ENCODE measurements at regions not wholly inside any gene's neighbourhood (a gene's known extent, or its start where the extent isn't known, plus 50 kb on each side); places are given as distances from the start of the nearest gene placed in this dataset.

DNA sequence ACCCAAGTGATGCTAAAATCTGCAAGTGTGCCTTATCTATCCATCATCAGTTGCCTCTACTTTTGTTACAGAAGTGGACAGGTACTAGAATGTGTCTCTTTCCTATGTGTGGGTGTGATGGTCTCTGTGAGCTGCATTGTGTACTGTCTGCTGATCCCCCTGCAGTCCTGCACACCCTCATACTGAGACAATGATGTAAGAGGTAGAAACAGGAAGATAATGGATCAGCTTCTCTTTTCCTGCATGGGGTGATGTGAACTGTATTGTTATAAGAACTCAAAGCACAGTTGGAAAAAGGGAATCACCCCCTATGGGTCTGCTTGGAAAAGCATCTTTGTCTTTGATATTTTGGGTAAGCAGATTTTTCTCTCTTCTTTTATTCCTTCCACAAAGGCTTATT is 537.6 kb upstream of the CDH2 start:
- DNase-seq (ENCODE audit: low spot score) = no peak
- TF ChIP-seq, protein P1, sequence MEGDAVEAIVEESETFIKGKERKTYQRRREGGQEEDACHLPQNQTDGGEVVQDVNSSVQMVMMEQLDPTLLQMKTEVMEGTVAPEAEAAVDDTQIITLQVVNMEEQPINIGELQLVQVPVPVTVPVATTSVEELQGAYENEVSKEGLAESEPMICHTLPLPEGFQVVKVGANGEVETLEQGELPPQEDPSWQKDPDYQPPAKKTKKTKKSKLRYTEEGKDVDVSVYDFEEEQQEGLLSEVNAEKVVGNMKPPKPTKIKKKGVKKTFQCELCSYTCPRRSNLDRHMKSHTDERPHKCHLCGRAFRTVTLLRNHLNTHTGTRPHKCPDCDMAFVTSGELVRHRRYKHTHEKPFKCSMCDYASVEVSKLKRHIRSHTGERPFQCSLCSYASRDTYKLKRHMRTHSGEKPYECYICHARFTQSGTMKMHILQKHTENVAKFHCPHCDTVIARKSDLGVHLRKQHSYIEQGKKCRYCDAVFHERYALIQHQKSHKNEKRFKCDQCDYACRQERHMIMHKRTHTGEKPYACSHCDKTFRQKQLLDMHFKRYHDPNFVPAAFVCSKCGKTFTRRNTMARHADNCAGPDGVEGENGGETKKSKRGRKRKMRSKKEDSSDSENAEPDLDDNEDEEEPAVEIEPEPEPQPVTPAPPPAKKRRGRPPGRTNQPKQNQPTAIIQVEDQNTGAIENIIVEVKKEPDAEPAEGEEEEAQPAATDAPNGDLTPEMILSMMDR (IDR thresholded peaks at IDR 0.05; ENCODE audit: borderline replicate concordance, control extremely low read depth, extremely low read depth, insufficient read depth, missing control alignments) = no peak
- in situ Hi-C loops (cut with MboI; ENCODE audit: low sequenced_read_pairs, unreplicated experiment) = no loop called here

DNA sequence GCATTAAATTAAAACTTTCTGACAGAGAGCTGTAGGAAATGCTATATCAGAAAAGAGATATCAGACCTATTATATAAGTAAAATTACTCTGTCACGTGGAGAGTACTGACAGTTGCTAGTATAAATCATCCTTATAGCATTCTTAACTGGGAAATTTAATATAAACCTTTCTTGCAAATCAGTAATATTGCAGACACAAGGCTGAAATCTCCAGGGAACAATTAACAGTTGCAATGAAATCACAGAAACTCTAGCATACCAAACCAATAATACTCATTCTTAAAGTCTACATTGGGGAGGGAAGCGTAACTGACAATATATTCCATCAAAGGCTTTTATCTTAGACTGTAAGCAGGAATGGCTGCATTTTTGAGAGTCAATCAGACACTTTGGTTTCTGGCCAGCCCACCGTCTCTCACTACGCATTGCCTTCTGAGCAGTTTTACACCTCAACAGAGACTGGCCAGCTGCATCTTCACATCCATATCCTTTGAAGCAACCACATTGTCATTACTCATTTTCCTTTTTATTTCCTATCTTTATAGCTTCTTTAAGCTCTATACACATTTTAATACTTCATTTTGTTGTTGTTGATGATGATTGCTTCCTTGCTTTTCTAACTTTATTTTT is 536.0 kb upstream of the CDH2 start:
- DNase-seq (ENCODE audit: low spot score) = no peak
- TF ChIP-seq, protein P1 (IDR thresholded peaks at IDR 0.05; ENCODE audit: borderline replicate concordance, control extremely low read depth, extremely low read depth, insufficient read depth, missing control alignments) = no peak
- in situ Hi-C loops (cut with MboI; ENCODE audit: low sequenced_read_pairs, unreplicated experiment) = no loop called here

DNA sequence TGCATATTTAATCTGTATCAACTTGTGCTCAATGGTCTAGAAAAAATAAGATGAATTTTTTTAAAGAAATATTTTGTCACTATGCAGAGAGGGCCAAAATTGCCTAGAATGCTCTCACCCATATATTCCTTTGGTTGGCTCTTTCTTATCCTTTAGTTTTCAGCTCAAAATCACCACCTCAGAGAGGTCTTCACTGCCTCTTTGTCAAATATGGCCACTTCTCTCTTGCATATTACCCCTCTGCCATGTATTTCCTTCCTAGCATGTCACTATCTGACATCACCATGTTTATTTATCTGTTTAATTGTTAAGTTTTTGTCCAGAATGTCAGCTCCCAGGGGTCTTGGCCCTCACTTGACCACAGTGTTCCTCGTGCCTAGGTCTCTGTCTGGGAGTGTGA is 535.2 kb upstream of the CDH2 start:
- TF ChIP-seq, protein P1 (IDR thresholded peaks at IDR 0.05; ENCODE audit: borderline replicate concordance, control extremely low read depth, extremely low read depth, insufficient read depth, missing control alignments) = no peak
- in situ Hi-C loops (cut with MboI; ENCODE audit: low sequenced_read_pairs, unreplicated experiment) = no loop called here
- DNase-seq (ENCODE audit: low spot score) = no peak

DNA sequence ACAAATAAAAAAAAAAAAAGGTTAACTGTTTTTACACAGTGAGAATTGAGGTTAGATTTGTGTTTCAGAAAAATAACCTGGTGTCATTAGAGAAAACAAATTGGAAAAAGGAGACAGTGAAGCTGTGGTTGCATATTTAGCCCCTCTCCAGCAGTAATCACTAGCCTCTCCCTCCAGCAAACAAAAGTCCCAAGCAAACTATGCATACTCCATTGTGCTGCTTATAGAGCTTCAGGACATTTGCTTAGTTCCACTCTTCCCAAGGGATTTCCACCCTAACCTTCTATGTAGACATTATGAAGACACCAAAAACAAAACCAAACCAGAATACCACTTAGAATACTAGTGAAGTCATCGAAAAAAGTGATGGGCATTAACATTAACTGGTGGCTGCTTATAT is 534.2 kb upstream of the CDH2 start:
- in situ Hi-C loops (cut with MboI; ENCODE audit: low sequenced_read_pairs, unreplicated experiment) = no loop called here
- TF ChIP-seq, protein P1 (IDR thresholded peaks at IDR 0.05; ENCODE audit: borderline replicate concordance, control extremely low read depth, extremely low read depth, insufficient read depth, missing control alignments) = no peak
- no peak for DNase-seq (ENCODE audit: low spot score)

DNA sequence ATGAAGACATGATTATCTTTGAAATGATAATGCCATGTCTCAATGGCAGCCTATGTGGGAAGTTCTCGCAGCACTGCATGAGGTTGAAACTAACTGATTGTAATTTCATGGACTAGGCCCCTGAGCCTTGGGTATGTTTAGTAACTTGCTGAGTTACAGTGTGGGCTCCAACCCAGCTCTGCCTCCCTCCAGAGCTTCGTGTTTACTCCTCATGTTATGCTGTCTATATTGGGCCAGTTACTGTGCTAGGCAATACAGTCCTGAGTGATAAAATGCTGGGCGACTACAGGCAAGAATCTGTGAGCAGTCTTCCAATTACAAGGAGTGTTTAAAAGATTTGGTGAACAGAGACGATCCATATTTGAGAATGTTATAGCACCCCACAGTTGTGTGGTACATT is 530.1 kb upstream of the CDH2 start:
- in situ Hi-C loops (cut with MboI; ENCODE audit: low sequenced_read_pairs, unreplicated experiment) = no loop called here
- no peak for DNase-seq (ENCODE audit: low spot score)
- TF ChIP-seq, protein P1 (IDR thresholded peaks at IDR 0.05; ENCODE audit: borderline replicate concordance, control extremely low read depth, extremely low read depth, insufficient read depth, missing control alignments) = no peak

DNA sequence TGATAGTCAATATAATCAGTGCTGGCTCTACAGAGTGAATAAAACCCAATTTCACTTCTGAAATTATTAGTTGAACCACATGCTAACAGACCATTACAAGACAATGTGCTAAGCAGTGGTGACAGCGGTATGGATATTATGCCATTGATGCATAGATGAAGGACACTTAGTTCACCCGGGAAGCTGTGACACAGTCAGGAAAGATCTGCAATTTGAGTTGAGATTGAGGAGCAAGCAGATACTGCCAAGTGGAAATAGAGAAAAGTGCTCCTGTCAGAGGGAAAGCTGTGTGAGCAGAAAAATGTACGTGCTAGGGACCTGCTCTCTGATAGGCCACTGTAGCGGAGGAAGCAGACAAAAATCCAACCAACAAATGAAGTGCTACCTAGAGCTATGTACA is 529.5 kb upstream of the CDH2 start:
- DNase-seq (ENCODE audit: low spot score) = no peak
- in situ Hi-C loops (cut with MboI; ENCODE audit: low sequenced_read_pairs, unreplicated experiment) = no loop called here

More for the DNA sequence above, 529.5 kb upstream of the CDH2 start:
- TF ChIP-seq, protein P1 (IDR thresholded peaks at IDR 0.05; ENCODE audit: borderline replicate concordance, control extremely low read depth, extremely low read depth, insufficient read depth, missing control alignments) = no peak
